A549 (cell line): ENCODE measurements at regions not wholly inside any gene's neighbourhood (a gene's known extent, or its start where the extent isn't known, plus 50 kb on each side); places are given as distances from the start of the nearest gene placed in this dataset.
"Not testable (repeated sequence)": the region's sequence is repeated elsewhere in the genome, so short reads cannot be mapped to it uniquely, and the experiment has no call there.

Source experiments
- ATAC-seq, 2 experiments: fragments of 200-7000 bp in 1 of 2; fragments of >200 bp in 1 of 2; cut with Nextera tagmentation in 1 of 2; cut with Tn5 transposase in 1 of 2; 3 replicates each; pipeline versions ENCODE4 v1.8.0 to v1.9.1; 2018 to 2020; ENCODE audit warnings: mild to moderate bottlenecking in 1 of 2, moderate library complexity in 1 of 2
- CTCF ChIA-PET: fragments of 300-600 bp; sonication (Branson Sonifier 250); formaldehyde crosslinking; extraction: SDS; loops from one replicate; lab custom pipeline; 2021; ENCODE audit warnings: antibody characterized with exemption, inconsistent platforms; lab: Yijun Ruan, JAX
- POLR2A ChIA-PET: fragments of 350-600 bp; formaldehyde crosslinking; extraction: SDS; loops from one replicate; lab custom pipeline; 2021; ENCODE audit warnings: antibody characterized with exemption, inconsistent platforms; lab: Yijun Ruan, JAX
- DNase-seq, 2 experiments: peaks; one replicate each; pipeline versions ENCODE4 v3.0.0 to v3.0.0-alpha.2; 2011 to 2016; ENCODE audit warnings: low read depth in 1 of 2, low spot score in 1 of 2
- FAIRE-seq: peaks from 2 replicates; lab custom pipeline; 2011; peaks lifted over from hg19 to GRCh38; lab: Jason Lieb, UNC
- H3K27ac ChIP-seq, 2 experiments: fragments of >200 bp; sonication (Bioruptor Twin); formaldehyde crosslinking; 3 replicates each; pipeline ENCODE4 v1.5.1; 2016 to 2017
- H3K4me1 ChIP-seq: fragments of >200 bp; sonication (Bioruptor Twin); formaldehyde crosslinking; 3 replicates; pipeline ENCODE4 v1.6.1; 2016
- H3K4me2 ChIP-seq: fragments of >200 bp; sonication (Bioruptor Twin); formaldehyde crosslinking; 3 replicates; pipeline ENCODE4 v1.6.1; 2016
- H3K4me3 ChIP-seq: fragments of >200 bp; sonication (Bioruptor Twin); formaldehyde crosslinking; 3 replicates; pipeline ENCODE4 v1.5.1; 2016
- H3K9me3 ChIP-seq: fragments of >200 bp; sonication (Bioruptor Twin); formaldehyde crosslinking; 3 replicates; pipeline ENCODE4 v1.6.1; 2016
- WGBS: methylation state at CpG from one replicate; pipeline ENCODE4 v1.1.6; 2017; ENCODE audit errors: missing lambda C conversion rate; 5-methylcytosine and 5-hydroxymethylcytosine counted together

DNA sequence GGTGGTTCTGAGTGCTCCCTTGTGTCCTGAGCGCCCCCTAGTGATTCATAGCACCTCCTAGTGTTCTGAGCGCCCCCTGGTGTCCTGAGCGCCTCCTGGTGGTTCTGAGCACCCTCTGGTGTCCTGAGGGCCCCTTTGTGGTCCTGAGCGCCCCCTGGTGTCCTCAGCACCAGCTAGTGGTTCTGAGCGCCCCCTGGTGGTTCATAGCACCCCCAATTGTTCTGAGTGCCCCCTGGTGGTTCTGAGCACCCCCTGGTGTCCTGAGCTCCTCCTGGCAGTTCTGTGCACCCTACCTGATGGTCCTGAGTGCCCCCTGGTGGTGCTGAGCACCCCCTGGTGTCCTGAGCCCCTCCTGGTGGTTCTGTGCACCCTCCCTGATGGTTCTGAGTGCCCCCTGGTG, 93.8 kb downstream of the OR4M2 start:
- POLR2A ChIA-PET, CTCF ChIA-PET, H3K27ac ChIP-seq, DNase-seq, H3K9me3 ChIP-seq, FAIRE-seq, H3K4me3 ChIP-seq, H3K4me2 ChIP-seq, H3K4me1 ChIP-seq: not testable (repeated sequence)
- WGBS = no CpG with 5 or more reads among the region's 5 CpGs
- peak; percentile 17 to 43; a peak in 4 of 6 replicates for ATAC-seq

DNA sequence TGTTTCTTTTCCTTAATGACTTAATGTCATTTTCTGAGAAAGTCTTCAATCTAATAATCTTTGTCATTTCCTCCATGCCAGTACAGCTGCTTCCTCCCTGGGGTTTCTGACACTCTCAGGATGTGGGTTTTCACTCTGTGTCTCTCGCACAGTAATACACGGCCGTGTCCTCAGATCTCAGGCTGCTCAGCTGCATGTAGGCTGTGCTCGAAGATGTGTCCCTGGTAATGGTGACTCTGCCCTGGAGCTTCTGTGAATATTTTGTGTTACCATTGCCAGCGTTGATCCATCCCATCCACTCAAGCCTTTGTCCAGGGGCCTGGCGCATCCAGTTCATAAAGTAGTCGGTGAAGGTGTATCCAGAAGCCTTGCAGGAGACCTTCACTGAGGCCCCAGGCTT, 97.6 kb downstream of the OR4M2 start:
- DNase-seq = not testable (repeated sequence)

DNA sequence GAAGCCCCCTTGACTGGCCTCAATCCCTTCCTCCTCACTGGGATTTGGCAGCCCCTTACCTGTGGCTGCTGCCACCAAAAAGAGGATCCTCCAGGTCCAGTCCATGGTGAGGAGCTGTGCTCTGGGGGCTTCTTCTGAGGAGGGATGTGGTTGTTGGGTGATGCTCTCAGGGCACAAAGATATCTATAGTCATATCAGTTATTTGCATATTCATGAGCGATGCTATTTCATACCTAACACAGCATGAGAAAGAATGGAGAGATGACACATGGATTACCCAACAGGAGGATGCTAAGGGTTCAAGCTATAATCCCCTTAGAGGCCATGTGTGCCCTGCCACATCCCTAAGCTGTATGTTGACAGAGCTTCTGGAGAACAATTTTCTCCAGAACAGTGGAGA, 98.1 kb downstream of the OR4M2 start:
- FAIRE-seq = peak; percentile 83
- WGBS = no CpG with 5 or more reads among the region's 1 CpG

More for the DNA sequence above, 97.6 kb downstream of the OR4M2 start:
- H3K9me3 ChIP-seq, H3K4me3 ChIP-seq, H3K27ac ChIP-seq, H3K4me2 ChIP-seq, CTCF ChIA-PET, POLR2A ChIA-PET, ATAC-seq, H3K4me1 ChIP-seq: not testable (repeated sequence)
- peak; percentile 92 for FAIRE-seq
- WGBS = no CpG with 5 or more reads among the region's 7 CpGs

DNA sequence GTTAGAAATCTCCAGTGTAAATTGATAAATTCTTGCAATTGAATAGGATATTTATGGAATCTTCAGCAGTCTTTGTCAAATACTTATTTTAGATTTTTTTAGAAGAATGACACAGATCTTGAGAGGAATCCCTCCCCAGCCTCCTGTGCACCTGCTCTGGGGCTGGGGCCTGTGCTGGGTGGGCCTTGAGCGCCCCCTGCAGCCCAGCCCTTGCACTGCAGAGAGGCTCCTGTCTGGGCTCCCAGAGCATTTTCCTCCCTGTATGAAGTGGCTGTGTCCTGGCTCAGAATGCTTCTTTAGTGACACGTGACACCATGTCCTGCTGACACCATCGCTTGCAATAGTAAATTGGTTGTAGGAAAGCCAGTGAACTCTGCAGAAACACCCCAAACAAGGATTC, 98.7 kb downstream of the OR4M2 start:
- WGBS = no CpG with 5 or more reads among the region's 3 CpGs
- H3K4me3 ChIP-seq, DNase-seq, H3K9me3 ChIP-seq, H3K4me2 ChIP-seq, ATAC-seq, H3K27ac ChIP-seq, CTCF ChIA-PET, POLR2A ChIA-PET, H3K4me1 ChIP-seq: not testable (repeated sequence)
- FAIRE-seq = peak; percentile 70

More for the DNA sequence above, 98.1 kb downstream of the OR4M2 start:
- POLR2A ChIA-PET, H3K4me1 ChIP-seq, DNase-seq, H3K27ac ChIP-seq, CTCF ChIA-PET, H3K4me3 ChIP-seq, H3K4me2 ChIP-seq, H3K9me3 ChIP-seq, ATAC-seq: not testable (repeated sequence)

DNA sequence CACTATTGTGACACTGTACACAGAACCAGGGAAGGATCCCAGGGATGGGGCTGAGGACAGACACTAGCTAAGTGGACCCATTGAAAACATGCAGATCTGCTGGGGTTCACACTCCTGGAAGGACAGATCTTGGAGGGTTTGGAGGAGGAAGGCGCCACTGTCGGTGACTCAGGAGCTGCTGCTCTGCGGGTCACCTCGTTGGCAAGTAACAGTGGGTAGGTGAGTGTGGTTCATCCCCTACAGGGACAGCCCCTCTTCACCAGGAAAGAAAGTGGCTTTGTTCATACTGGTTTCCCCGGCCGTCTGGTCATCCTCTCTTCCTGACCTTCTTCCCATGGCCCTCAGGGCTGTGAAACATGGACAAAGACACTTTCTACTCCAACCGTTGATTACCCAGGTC, 100.3 kb downstream of the OR4M2 start:
- H3K9me3 ChIP-seq, FAIRE-seq, CTCF ChIA-PET, H3K4me2 ChIP-seq, DNase-seq, H3K27ac ChIP-seq, H3K4me3 ChIP-seq, H3K4me1 ChIP-seq, POLR2A ChIA-PET: not testable (repeated sequence)
- ATAC-seq = 0 out of 6 replicates have a peak, but pooled peaks of 1 of the 2 experiments have one; percentile 19
- WGBS = no CpG with 5 or more reads among the region's 7 CpGs

DNA sequence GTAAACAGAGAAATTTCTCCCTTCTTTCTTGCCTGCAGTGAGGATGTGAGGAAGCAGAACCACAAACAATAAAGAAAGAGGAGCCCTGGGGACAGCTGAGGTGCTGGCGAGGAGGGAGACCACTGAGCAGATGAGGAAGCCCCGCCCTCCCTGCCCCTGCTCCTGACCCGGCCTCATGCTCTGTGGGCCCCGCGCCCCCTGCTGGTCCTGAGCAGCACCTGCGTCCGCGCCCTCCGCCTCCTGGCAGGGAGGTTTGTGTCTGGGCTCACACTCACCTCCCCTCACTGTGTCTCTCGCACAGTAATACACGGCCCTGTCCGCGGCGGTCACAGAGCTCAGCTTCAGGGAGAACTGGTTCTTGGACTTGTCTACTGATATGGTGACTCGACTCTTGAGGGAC, 104.4 kb downstream of the OR4M2 start:
- H3K27ac ChIP-seq, H3K9me3 ChIP-seq, DNase-seq, H3K4me1 ChIP-seq, FAIRE-seq, H3K4me3 ChIP-seq, POLR2A ChIA-PET, H3K4me2 ChIP-seq, CTCF ChIA-PET: not testable (repeated sequence)
- peak in 1 of 2 experiments; percentile 48; a peak in 2 of 6 replicates for ATAC-seq
- WGBS = no CpG with 5 or more reads among the region's 15 CpGs

DNA sequence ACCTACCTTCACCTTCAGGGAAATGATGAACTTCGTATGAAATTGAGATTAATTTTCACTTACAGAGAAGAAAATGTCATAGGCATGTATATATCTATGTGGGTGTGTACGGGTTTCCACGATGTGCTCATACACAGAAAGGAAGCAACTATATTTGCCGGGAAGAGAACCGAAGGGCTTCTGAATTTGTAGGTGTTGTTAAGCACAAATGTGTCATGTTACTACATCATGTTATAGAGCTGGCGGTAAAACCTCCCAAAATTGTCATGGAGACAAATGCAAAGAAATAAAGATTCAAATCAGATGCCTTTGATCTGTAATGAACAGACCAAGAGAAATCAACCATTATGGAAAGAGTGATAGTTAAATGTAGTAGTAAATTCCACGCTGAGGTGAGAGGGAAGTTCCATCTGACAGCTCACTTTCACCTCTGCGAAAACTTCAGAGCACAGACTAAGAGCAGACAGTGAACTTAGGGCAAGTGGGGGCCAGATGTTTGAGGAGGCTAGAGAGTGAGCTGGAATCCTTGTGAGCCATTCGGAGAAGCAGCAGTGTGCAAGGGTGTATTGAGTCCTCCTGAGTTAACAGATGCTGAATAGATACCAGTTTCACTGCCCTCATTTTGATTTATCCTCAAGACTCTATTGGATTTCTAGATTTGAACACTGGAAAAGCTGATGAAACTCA, 106.7 kb downstream of the OR4M2 start:
- 11% methylated on average over 1 of the region's 9 CpGs for WGBS

DNA sequence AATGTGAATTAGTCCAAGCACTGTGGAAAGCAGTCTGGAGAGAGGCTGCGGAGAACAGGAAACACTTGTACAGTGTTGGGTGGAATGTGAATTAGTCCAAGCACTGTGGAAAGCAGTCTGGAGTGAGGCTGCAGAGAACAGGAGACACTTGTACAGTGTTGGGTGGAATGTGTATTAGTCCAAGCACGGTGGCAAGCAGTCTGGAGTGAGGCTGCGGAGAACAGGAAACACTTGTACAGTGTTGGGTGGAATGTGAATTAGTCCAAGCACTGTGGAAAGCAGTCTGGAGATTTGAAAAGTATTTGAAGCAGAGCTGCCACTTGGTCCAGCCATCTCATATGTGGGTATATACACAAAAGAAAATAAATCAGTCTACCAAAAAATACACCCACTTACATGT, 111.5 kb downstream of the OR4M2 start:
- POLR2A ChIA-PET, H3K4me2 ChIP-seq, ATAC-seq, DNase-seq, H3K9me3 ChIP-seq, CTCF ChIA-PET, H3K27ac ChIP-seq, H3K4me1 ChIP-seq, FAIRE-seq, H3K4me3 ChIP-seq: not testable (repeated sequence)
- 53% methylated on average over 1 of the region's 3 CpGs for WGBS

More for the DNA sequence above, 106.7 kb downstream of the OR4M2 start:
- POLR2A ChIA-PET, H3K4me1 ChIP-seq, H3K27ac ChIP-seq, H3K9me3 ChIP-seq, H3K4me2 ChIP-seq, H3K4me3 ChIP-seq, CTCF ChIA-PET, DNase-seq: not testable (repeated sequence)
- peak; percentile 99 for FAIRE-seq
- peak in 1 of 2 experiments; percentile 40; a peak in 1 of 6 replicates for ATAC-seq

DNA sequence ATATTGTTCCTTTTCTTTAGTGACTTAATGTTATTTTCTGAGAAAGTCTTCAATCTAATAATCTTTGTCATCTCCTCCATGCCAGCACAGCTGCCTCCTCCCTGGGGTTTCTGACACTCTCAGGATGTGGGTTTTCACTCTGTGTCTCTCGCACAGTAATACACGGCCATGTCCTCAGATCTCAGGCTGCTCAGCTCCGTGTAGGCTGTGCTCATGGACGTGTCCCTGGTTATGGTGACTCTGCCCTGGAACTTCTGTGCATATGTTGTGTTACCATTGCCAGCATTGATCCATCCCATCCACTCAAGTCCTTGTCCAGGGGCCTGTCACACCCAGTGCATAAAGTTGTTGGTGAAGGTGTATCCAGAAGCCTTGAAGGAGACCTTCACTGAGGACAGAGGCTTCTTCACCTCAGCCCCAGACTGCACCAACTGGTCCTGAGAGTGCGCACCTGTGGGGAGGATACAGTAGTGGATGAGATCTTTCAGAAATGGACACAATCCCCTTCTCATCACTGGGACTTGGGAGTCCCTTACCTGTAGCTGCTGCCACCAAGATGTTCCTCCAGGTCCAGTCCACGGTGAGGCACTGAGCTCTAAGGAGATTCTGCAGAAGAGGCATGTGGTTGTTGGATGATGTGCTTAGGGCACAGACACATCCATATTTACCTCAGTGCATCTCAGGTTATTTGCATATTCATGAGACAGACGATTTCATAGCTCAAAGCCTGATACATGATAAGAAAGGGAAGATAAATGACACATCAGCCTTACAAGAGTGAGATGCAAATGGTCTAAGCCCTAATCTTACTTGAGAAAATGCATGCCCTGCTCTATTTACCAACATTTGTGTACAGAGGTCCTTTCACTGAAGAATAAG, 114.7 kb downstream of the OR4M2 start:
- ATAC-seq = peak in 1 of 2 experiments; percentile 26; a peak in 1 of 6 replicates
- H3K4me3 ChIP-seq, CTCF ChIA-PET, DNase-seq, H3K4me1 ChIP-seq, H3K27ac ChIP-seq, FAIRE-seq, POLR2A ChIA-PET, H3K4me2 ChIP-seq, H3K9me3 ChIP-seq: not testable (repeated sequence)
- WGBS = 0% methylated on average over 1 of the region's 7 CpGs

DNA sequence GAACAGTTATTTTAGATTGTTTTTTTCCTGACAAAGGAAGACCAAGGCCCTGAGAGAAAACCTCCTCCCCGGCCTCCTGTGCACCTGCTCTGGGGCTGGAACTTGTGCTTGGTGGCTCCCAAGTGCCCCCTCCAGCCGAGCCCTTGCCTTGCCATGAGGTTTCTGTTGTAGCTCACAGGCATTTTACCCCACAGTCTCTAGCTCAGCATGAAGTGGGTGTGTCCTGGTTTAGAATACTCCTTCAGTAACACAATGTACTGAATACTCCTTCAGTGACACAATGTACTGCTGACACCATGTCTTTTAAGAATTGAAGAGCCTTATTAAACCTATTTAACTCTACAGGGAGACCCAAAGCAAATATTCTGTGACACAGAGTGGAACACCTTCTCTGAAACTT, 116.1 kb downstream of the OR4M2 start:
- H3K9me3 ChIP-seq, H3K27ac ChIP-seq, POLR2A ChIA-PET, CTCF ChIA-PET, DNase-seq, H3K4me2 ChIP-seq, H3K4me3 ChIP-seq, H3K4me1 ChIP-seq: not testable (repeated sequence)
- no CpG with 5 or more reads among the region's 2 CpGs for WGBS
- ATAC-seq (peak in 1 of 2 experiments; percentile 17; a peak in 1 of 6 replicates), FAIRE-seq (peak; percentile 84)

DNA sequence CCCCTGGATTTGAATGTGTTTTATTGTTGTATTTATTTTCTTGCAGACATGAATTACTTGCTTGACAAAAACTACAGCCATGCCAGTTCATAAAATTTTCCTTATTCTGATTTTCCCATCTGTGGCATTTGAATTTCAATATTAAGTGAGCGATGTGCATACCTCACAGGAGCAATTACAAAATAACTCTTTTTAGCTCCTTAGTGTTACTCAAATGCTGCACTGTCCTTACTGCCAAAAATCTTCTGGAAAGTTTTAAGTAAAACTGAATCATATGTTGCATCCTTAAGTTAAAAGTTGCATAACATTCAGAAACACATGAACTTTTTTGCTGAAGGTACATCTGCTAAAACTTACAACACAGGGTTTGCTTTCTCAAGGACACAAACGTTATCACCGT, 120.1 kb downstream of the OR4M2 start:
- H3K9me3 ChIP-seq, CTCF ChIA-PET, POLR2A ChIA-PET, H3K4me3 ChIP-seq, ATAC-seq, H3K4me1 ChIP-seq, H3K27ac ChIP-seq, FAIRE-seq, H3K4me2 ChIP-seq, DNase-seq: not testable (repeated sequence)
- 37% methylated on average over 2 of the region's 3 CpGs for WGBS
